GM21723 (cell line): ENCODE measurements at regions not wholly inside any gene's neighbourhood (a gene's known extent, or its start where the extent isn't known, plus 50 kb on each side); places are given as distances from the start of the nearest gene placed in this dataset.

Experiments used
- ATAC-seq: cut with Tn5 transposase; IDR thresholded peaks from one replicate; pipeline ENCODE4 v1.9.1; 2021; ENCODE audit warnings: mild to moderate bottlenecking, moderate library complexity; ENCODE audit not compliant: unreplicated experiment

- ATAC-seq, result no peak
Measured at GRCh38 chr10:78160591-78160990, 126.9 kb downstream of the RPS24 start.

- no peak for ATAC-seq
Measured at GRCh38 chr10:78162853-78163252, 129.2 kb downstream of the RPS24 start.

DNA sequence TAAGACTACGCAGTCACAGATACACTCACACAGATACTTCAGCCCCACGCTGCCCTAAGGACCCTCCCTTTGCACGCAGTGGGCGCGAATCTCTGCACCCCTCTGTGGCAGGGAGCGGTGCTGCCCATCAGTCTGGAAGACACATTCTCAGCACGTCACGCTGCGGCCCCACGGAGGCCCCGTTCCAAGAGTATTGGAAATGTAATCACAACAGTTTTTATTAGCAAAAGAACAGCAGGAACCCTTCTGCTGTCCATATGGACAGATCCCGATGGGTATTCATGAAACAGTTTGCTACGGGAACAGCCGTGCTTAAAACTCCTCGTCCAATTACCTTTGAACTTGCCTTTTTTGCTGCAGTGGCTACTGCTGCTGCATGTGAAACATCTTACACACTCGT is 131.0 kb downstream of the RPS24 start:
- no peak for ATAC-seq

GRCh38 chr10:78165172-78165571 is 131.5 kb downstream of the RPS24 start:
- no peak for ATAC-seq

GRCh38 chr10:78165617-78166016 is 132.0 kb downstream of the RPS24 start:
- ATAC-seq, result no peak

DNA sequence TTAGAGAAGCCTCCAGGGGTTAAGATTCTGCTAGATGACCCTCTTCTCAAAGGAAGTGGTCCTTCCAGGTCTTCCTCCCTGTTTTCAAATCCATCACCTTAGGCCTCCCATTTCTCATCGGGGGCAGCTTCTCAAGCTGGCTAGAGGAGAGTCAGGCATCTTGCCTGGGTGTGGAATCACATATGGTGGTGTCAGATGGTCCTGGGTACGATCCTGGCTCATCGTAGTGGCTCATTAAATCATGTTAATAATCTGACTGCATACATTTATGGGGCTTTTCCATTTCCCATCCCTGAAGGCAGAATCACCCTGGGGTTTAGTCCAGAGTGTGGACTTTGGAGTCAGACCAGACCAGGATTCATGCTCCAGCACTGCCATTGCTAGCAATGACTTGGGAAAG is 132.6 kb downstream of the RPS24 start:
- ATAC-seq, result no peak

GRCh38 chr10:78169214-78169613 is 135.6 kb downstream of the RPS24 start:
- ATAC-seq, result no peak

DNA sequence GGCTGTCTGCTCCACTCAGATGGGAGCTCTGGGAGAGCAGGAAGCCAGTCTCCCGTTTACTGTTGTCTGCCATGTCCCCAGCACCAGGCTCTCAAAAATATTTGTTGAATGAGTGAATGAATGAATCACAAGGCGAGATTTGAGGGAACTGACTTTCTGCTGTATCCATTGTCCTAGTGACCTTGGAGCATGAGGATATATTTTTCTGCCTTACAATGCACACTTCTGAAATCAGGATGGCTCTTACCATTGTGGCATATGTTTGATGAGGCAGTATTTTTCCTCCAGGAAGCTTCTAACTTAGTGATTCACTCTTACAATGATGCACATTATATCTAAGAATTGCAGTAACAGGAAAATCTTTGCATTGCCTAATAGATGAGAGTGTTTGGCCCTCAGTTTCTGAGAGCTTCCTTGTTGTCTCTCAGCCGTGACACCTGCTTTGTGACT is 136.4 kb downstream of the RPS24 start:
- no peak for ATAC-seq

DNA sequence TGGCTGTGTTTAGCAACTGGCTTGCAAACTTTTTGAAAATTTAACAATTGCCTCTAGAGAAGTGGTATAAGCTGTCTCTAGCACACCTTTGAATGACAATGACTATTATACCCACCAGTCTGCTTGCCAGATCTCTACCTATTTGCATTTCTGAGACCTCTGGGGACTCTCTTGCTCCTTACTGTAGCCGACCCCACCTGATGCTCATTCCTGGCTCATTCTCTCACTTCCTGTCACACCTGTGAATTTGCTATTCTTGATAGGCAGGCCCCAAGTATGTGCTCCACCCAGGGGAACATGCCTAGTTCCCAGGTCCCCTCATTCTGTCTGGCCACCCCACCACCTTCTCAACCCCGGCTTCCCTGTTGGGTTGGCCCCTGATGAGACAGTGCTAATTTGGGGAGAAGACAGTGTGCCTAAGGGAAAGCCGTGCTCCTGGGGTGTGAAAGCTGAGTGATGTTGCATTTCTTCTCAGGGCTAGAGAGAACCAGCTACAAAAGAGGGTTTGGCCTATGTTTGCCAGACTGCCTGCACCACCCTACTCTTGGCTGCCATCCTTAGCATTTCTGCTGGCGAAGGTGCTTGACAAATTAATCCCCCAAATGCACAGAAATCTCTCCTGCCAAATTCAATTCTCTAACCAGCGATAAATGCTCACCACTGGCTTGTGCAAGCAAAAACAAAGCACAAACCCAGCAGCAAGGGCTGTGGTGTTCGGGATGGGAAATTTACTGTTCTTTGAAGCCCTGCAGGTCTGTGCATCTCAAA is 138.2 kb downstream of the RPS24 start:
- no peak for ATAC-seq

GRCh38 chr10:78173360-78174015 is 139.8 kb downstream of the RPS24 start:
- no peak for ATAC-seq

GRCh38 chr10:78175444-78176015 is 141.9 kb downstream of the RPS24 start:
- ATAC-seq, result no peak

GRCh38 chr10:78176320-78177317 is 143.0 kb downstream of the RPS24 start:
- ATAC-seq, result no peak

DNA sequence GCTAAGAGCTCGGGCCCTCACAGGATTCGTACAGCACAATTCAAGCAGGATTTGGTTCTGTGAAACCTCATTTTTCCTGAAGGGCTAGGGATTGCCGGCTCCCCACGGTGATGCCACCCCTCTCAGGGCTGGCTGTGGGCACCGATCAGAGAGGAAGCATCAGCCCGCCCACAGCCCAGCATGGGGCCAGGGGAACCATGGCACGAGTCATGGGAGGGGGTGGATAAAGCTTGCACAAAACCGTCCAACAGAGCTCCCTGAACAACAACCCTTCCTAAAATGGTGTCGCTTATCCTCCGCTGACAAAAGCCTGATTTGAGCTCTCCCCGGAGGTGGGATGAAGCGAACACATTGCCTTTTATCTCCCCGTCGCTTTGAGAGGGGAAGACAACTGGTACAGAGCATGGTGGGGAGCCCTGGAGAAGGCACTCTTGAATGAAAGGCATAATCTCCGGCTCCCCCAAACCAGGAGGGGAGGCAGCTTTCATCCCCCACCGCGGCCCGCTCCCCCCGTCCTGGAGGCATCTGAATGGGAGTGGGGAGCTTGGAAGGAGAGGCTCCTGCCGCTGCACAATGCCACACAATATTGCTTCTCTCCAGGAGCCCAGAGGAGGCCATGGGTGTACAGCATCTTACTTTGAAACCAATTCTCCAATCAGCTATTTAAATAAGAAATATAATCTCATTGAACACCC is 144.0 kb downstream of the RPS24 start:
- ATAC-seq, result no peak

DNA sequence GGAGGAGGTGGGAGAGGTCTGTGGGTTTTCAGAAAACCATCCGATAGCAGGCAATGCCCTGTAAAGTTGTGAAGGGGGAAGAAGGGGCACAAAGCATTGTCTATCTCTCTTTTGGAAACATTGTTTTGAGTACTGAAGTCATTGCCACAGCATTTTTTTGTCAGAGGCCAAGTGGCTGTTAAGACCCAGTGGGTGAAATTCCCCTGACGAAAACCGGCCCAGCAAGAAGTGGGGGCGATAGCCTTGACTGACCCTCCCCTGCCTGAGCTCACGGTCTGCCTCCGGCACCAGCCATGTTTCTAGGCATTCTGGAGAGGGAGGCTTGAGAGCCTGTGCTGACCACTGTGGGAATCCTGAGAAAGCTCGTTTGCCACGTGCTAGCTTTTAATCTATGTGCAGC is 144.7 kb downstream of the RPS24 start:
- ATAC-seq, result no peak

GRCh38 chr10:78178940-78179339 is 145.3 kb downstream of the RPS24 start:
- ATAC-seq, result no peak

DNA sequence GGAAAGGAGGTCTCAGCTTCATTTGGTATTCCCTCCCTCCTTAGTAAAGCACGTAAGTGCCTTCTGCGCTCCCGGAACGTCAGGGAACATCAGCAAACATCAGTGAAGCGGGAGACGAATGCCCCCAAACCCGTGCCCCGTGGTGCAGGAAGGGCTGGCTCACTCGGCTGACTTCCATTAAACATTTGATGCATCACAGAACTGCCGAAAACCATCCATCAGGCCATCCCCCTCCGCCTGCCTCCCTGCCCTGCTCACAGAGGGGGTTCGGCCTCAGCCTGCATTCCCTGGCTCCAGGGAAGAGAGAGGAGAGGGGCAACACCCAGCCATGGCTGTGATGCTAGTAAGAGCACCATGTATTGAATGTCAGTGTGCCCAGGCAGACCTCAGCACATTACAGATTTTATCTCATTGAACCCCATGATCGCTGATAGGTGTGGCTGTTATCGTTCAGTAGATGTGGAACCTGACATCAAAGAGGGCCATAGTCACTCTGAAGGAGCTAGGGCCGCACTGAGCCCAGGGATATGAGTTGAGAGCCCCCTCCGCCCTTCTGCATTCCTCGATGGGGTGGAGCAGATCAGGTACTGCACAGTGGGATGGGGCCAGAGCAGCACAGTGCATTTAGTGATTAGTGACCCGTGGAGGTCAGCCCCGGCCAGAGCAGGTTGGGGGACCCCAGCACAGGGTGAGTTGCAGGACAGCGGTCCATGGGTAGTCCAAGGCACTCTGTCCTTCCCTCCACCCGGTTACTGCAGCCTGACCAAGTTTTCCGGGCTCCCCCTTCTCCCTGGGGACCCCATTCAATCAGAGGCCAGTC is 146.4 kb downstream of the RPS24 start:
- ATAC-seq, result no peak

- ATAC-seq, result no peak
Measured at GRCh38 chr10:78181381-78182055, 147.9 kb downstream of the RPS24 start.

- ATAC-seq, result no peak
Measured at GRCh38 chr10:78182841-78183240, 149.2 kb downstream of the RPS24 start.
